Parathyroid adenoma (tissue), 2 donors: ENCODE measurements at regions not wholly inside any gene's neighbourhood (a gene's known extent, or its start where the extent isn't known, plus 50 kb on each side); places are given as distances from the start of the nearest gene placed in this dataset.

Experiments
- H2AFZ ChIP-seq: fragments of 300-600 bp; sonication (generic); one replicate; pipeline ENCODE4 v1.7.0; 2017; ENCODE audit warnings: antibody characterized with exemption, mild to moderate bottlenecking
- H3K27ac ChIP-seq: fragments of 300-600 bp; sonication (generic); one replicate; pipeline ENCODE4 v1.7.0; 2017
- H3K27me3 ChIP-seq: fragments of 300-600 bp; sonication (generic); one replicate; pipeline ENCODE4 v1.7.0; 2017; ENCODE audit warnings: low read length; ENCODE audit not compliant: control insufficient read depth, insufficient read depth
- H3K36me3 ChIP-seq: fragments of 300-600 bp; sonication (generic); one replicate; pipeline ENCODE4 v1.7.0; 2017; ENCODE audit warnings: low read length; ENCODE audit not compliant: control insufficient read depth, insufficient read depth
- H3K4me1 ChIP-seq: fragments of 300-600 bp; sonication (generic); one replicate; pipeline ENCODE4 v1.7.0; 2017; ENCODE audit warnings: control low read depth
- H3K4me2 ChIP-seq: fragments of 300-600 bp; sonication (generic); one replicate; pipeline ENCODE4 v1.7.0; 2017; ENCODE audit warnings: low read length
- H3K4me3 ChIP-seq: fragments of 300-600 bp; sonication (generic); one replicate; pipeline ENCODE4 v1.7.0; 2017; ENCODE audit warnings: low read depth, low read length
- H3K79me2 ChIP-seq: fragments of 300-600 bp; sonication (generic); one replicate; pipeline ENCODE4 v1.7.0; 2017; ENCODE audit warnings: control low read depth
- H3K9ac ChIP-seq: fragments of 300-600 bp; sonication (generic); one replicate; pipeline ENCODE4 v1.7.0; 2017; ENCODE audit warnings: mild to moderate bottlenecking
- H3K9me3 ChIP-seq: fragments of 300-600 bp; sonication (generic); one replicate; pipeline ENCODE4 v1.7.0; 2017; ENCODE audit warnings: low read length; ENCODE audit not compliant: control insufficient read depth
- TF ChIP-seq, protein P1 (sequence below): fragments of 300-600 bp; sonication (generic); IDR thresholded peaks from one replicate; pipeline ENCODE4 v1.7.0; 2017; ENCODE audit warnings: antibody characterized with exemption, mild to moderate bottlenecking
- donor health status: primary hyperparathyroidism.

- Histone ChIP-seq H3K27me3 (no peaks in the 10 kb centered on the region), H3K36me3 (no peaks in the 10 kb centered on the region), H2AFZ (no peak overlapping the region), H3K9me3 (no peaks in the 10 kb centered on the region), H3K9ac (no peak overlapping the region), H3K27ac (no peak overlapping the region), H3K4me2 (no peak overlapping the region), H3K79me2 (no peaks in the 10 kb centered on the region), H3K4me1 (no peaks in the 10 kb centered on the region), H3K4me3 (no peak overlapping the region)
- TF ChIP-seq, protein P1, sequence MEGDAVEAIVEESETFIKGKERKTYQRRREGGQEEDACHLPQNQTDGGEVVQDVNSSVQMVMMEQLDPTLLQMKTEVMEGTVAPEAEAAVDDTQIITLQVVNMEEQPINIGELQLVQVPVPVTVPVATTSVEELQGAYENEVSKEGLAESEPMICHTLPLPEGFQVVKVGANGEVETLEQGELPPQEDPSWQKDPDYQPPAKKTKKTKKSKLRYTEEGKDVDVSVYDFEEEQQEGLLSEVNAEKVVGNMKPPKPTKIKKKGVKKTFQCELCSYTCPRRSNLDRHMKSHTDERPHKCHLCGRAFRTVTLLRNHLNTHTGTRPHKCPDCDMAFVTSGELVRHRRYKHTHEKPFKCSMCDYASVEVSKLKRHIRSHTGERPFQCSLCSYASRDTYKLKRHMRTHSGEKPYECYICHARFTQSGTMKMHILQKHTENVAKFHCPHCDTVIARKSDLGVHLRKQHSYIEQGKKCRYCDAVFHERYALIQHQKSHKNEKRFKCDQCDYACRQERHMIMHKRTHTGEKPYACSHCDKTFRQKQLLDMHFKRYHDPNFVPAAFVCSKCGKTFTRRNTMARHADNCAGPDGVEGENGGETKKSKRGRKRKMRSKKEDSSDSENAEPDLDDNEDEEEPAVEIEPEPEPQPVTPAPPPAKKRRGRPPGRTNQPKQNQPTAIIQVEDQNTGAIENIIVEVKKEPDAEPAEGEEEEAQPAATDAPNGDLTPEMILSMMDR, result no peak
Observed at GRCh38 chr1:96926176-96926575, 204.6 kb downstream of the PTBP2 start.

- TF ChIP-seq, protein P1, result no peak
- Histone ChIP-seq H3K4me2 (no peak overlapping the region), H3K36me3 (no peaks in the 10 kb centered on the region), H2AFZ (no peak overlapping the region), H3K4me1 (no peaks in the 10 kb centered on the region), H3K79me2 (no peaks in the 10 kb centered on the region), H3K4me3 (no peak overlapping the region), H3K9me3 (no peaks in the 10 kb centered on the region), H3K27ac (no peak overlapping the region), H3K9ac (no peak overlapping the region), H3K27me3 (no peaks in the 10 kb centered on the region)
Observed at GRCh38 chr1:96927125-96927524, 205.5 kb downstream of the PTBP2 start.

- no peak overlapping the region for H3K4me2 ChIP-seq
- no peak overlapping the region for H3K4me3 ChIP-seq
- no peaks in the 10 kb centered on the region for H3K4me1 ChIP-seq
- no peaks in the 10 kb centered on the region for H3K79me2 ChIP-seq
- TF ChIP-seq, protein P1, result no peak
- H3K27me3 ChIP-seq, result no peaks in the 10 kb centered on the region
- H3K36me3 ChIP-seq, result no peaks in the 10 kb centered on the region
- H3K27ac ChIP-seq, result no peak overlapping the region
- H2AFZ ChIP-seq, result no peak overlapping the region
- no peak overlapping the region for H3K9ac ChIP-seq
- no peaks in the 10 kb centered on the region for H3K9me3 ChIP-seq
Observed at GRCh38 chr1:96931136-96931535, 209.6 kb downstream of the PTBP2 start.

- no peak overlapping the region for H3K4me3 ChIP-seq
- TF ChIP-seq, protein P1, result no peak
- H3K27me3 ChIP-seq, result no peaks in the 10 kb centered on the region
- no peak overlapping the region for H2AFZ ChIP-seq
- no peak overlapping the region for H3K9ac ChIP-seq
- H3K4me1 ChIP-seq, result no peaks in the 10 kb centered on the region
- H3K79me2 ChIP-seq, result no peaks in the 10 kb centered on the region
- no peaks in the 10 kb centered on the region for H3K9me3 ChIP-seq
- no peaks in the 10 kb centered on the region for H3K36me3 ChIP-seq
- no peak overlapping the region for H3K27ac ChIP-seq
- no peak overlapping the region for H3K4me2 ChIP-seq
Observed at GRCh38 chr1:96934282-96934681, 212.7 kb downstream of the PTBP2 start.

DNA sequence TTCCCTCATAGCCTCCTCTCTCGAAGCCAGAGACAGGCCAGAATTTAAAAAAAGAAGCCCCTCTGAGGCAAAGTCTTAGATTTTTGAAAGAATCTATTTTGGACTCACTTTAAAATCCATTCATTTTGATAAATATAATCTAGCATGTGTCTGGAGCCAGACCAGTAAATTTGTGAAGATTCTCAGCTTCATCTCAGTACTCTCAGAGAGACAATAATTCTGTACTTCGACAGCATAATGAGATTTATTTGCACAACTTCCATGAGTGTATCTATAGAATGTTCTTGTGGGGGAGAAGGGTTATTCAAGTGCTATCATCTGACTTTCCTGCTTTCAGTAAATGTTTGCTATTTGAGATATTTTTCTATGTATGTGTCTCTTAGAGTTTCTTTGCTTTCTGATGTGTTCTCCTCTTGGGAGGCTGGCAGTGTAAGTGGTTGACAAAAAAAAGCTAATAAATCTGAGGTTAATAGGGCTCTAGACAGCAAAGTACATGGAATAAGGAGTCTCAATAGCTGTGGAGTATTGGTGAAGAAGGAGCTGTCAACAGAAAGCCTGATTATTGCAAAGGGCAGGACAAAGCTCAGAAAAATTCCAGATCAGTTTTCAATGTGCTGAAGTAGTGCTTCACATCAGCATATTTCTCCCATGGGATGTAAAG is 223.0 kb downstream of the PTBP2 start:
- H3K9ac ChIP-seq, result no peak overlapping the region
- H3K36me3 ChIP-seq, result no peaks in the 10 kb centered on the region
- H3K9me3 ChIP-seq, result no peaks in the 10 kb centered on the region
- H2AFZ ChIP-seq, result no peak overlapping the region
- TF ChIP-seq, protein P1, result no peak
- no peak overlapping the region for H3K4me2 ChIP-seq
- H3K27me3 ChIP-seq, result no peaks in the 10 kb centered on the region
- no peaks in the 10 kb centered on the region for H3K79me2 ChIP-seq
- no peak overlapping the region for H3K4me3 ChIP-seq
- H3K4me1 ChIP-seq, result no peaks in the 10 kb centered on the region
- H3K27ac ChIP-seq, result no peak overlapping the region
